Cardiac fibroblast (primary cell): ENCODE measurements at regions not wholly inside any gene's neighbourhood (a gene's known extent, or its start where the extent isn't known, plus 50 kb on each side); places are given as distances from the start of the nearest gene placed in this dataset.

Source experiments
- DNase-seq, 2 donors: peaks; one replicate each; pipeline versions ENCODE4 v3.0.0 to v3.0.0-alpha.2; 2010; ENCODE audit warnings: low read depth in 2 of 2
- H3K4me3 ChIP-seq, 2 donors: replicated peaks in 1 of 2; 1 replicate in 1 of 2; 2 replicates in 1 of 2; pipeline ENCODE4 v1.5.1; 2011; ENCODE audit warnings: low read depth in 2 of 2, low read length in 2 of 2, mild to moderate bottlenecking in 2 of 2, moderate library complexity in 1 of 2
- CTCF ChIP-seq: IDR thresholded peaks from one replicate; pipeline ENCODE4 v1.5.1; 2011; ENCODE audit warnings: low read depth, mild to moderate bottlenecking, low read length, inconsistent platforms

GRCh38 chr10:132992433-132993215 lies 50.3 kb upstream of the CFAP46 start:
- H3K4me3 ChIP-seq, result no peak overlapping the region
- DNase-seq, result no peak
- no peak for TF ChIP-seq CTCF
